NOMO-1 treated with dmso at 0.1 percent for 144 hours (cell line): ENCODE measurements at regions not wholly inside any gene's neighbourhood (a gene's known extent, or its start where the extent isn't known, plus 50 kb on each side); places are given as distances from the start of the nearest gene placed in this dataset.
A peak's percentile ranks its signal among the peaks of the same experiment; 100 is the strongest.
"Not testable (repeated sequence)": the region's sequence is repeated elsewhere in the genome, so short reads cannot be mapped to it uniquely, and the experiment has no call there.

Experiments
- DNase-seq: peaks from one replicate; lab custom pipeline; 2025; ENCODE audit not compliant: unreplicated experiment; lab: John Stamatoyannopoulos, UW

GRCh38 chr1:172795741-172796140, 136.8 kb downstream of the FASLG start:
- DNase-seq, result no peak

- not testable (repeated sequence) for DNase-seq
Observed at GRCh38 chr1:172799804-172800203, 140.9 kb downstream of the FASLG start.

- DNase-seq, result no peak
Observed at GRCh38 chr1:172801771-172802322, 142.9 kb downstream of the FASLG start.

GRCh38 chr1:172809750-172810149, 150.8 kb downstream of the FASLG start:
- DNase-seq, result no peak

GRCh38 chr1:172810480-172811175, 151.7 kb downstream of the FASLG start:
- DNase-seq, result no peak

- DNase-seq, result no peak
Observed at GRCh38 chr1:172811694-172812093, 152.8 kb downstream of the FASLG start.

GRCh38 chr1:172812118-172812517, 153.2 kb downstream of the FASLG start:
- no peak for DNase-seq

GRCh38 chr1:172813330-172813729, 154.4 kb downstream of the FASLG start:
- DNase-seq, result no peak

- no peak for DNase-seq
Observed at GRCh38 chr1:172814428-172814827, 155.5 kb downstream of the FASLG start.

- no peak for DNase-seq
Observed at GRCh38 chr1:172815740-172816139, 156.8 kb downstream of the FASLG start.

- peak; percentile 35 for DNase-seq
Observed at GRCh38 chr1:172818841-172819527, 160.1 kb downstream of the FASLG start.

- DNase-seq, result no peak
Observed at GRCh38 chr1:172820475-172821158, 161.7 kb downstream of the FASLG start.

GRCh38 chr1:172821609-172822274, 162.8 kb downstream of the FASLG start:
- DNase-seq, result no peak

- DNase-seq, result no peak
Observed at GRCh38 chr1:172822886-172823285, 164.0 kb downstream of the FASLG start.

GRCh38 chr1:172823534-172823933, 164.6 kb downstream of the FASLG start:
- no peak for DNase-seq

- DNase-seq, result no peak
Observed at GRCh38 chr1:172824209-172824608, 165.3 kb downstream of the FASLG start.

GRCh38 chr1:172826096-172826741, 167.3 kb downstream of the FASLG start:
- no peak for DNase-seq

- no peak for DNase-seq
Observed at GRCh38 chr1:172827301-172827700, 168.4 kb downstream of the FASLG start.

- no peak for DNase-seq
Observed at GRCh38 chr1:172827841-172828240, 168.9 kb downstream of the FASLG start.

GRCh38 chr1:172832006-172832725, 173.3 kb downstream of the FASLG start:
- DNase-seq, result no peak
